ENCODE measurements at regions not wholly inside any gene's neighbourhood (a gene's known extent, or its start where the extent isn't known, plus 50 kb on each side); places are given as distances from the start of the nearest gene placed in this dataset.

- no peaks in the 10 kb centered on the region for H3K36me3 ChIP-seq
- H3K27me3 ChIP-seq = peaks cover 16 to 89% (median 38%) of the 10 kb centered on the region in 9 donors
- ATAC-seq (no peak), DNase-seq (no peak)
- peaks cover 0 to 3% (median 0%) of the 10 kb centered on the region in 12 donors for H3K4me1 ChIP-seq
- TF ChIP-seq CTCF (IDR thresholded peaks at IDR 0.05) (no peak), POLR2A (IDR thresholded peaks at IDR 0.05) (no peak)
- H3K9me3 ChIP-seq = no peaks in the 10 kb centered on the region
- intact Hi-C loops (cut with DNase I) = no loop called here
- H3K27ac ChIP-seq = no peak overlapping the region
- no peak overlapping the region for H3K4me3 ChIP-seq
- WGBS, 4 donors = 28 to 35% (median 30%) methylated on average over 13 to 20 of the region's 20 CpGs
Observed at GRCh38 chr17:79214940-79215604, 140.4 kb downstream of the ENGASE start.

- no peaks in the 10 kb centered on the region for H3K4me1 ChIP-seq
- TF ChIP-seq POLR2A (IDR thresholded peaks at IDR 0.05) (no peak), CTCF (IDR thresholded peaks at IDR 0.05) (no peak)
- no peak overlapping the region for H3K4me3 ChIP-seq
- DNase-seq (no peak), ATAC-seq (no peak)
- WGBS, 4 donors = 44 to 54% (median 48%) methylated on average over 4 of the region's 4 CpGs
- H3K27ac ChIP-seq = no peak overlapping the region
- H3K27me3 ChIP-seq = peaks cover 16 to 85% (median 34%) of the 10 kb centered on the region in 9 donors
- no peaks in the 10 kb centered on the region for H3K36me3 ChIP-seq
- intact Hi-C loops (cut with DNase I) = no loop called here
- H3K9me3 ChIP-seq = no peaks in the 10 kb centered on the region
Observed at GRCh38 chr17:79214459-79214858, 139.8 kb downstream of the ENGASE start.

- Histone ChIP-seq H3K27ac (no peak overlapping the region), H3K4me1 (no peaks in the 10 kb centered on the region), H3K4me3 (no peak overlapping the region), H3K27me3 (peaks cover 16 to 82% (median 27%) of the 10 kb centered on the region in 9 donors), H3K9me3 (no peaks in the 10 kb centered on the region), H3K36me3 (no peaks in the 10 kb centered on the region)
- ATAC-seq (no peak), DNase-seq (no peak)
- 77 to 83% (median 80%) methylated on average over 10 of the region's 10 CpGs for WGBS, 4 donors
- no peak for TF ChIP-seq CTCF (IDR thresholded peaks at IDR 0.05)
- TF ChIP-seq POLR2A (IDR thresholded peaks at IDR 0.05) = no peak
- intact Hi-C loops (cut with DNase I) = no loop called here
Observed at GRCh38 chr17:79213305-79213704, 138.7 kb downstream of the ENGASE start.

- Histone ChIP-seq H3K4me3 (no peak overlapping the region), H3K27ac (no peak overlapping the region), H3K9me3 (no peaks in the 10 kb centered on the region), H3K36me3 (no peaks in the 10 kb centered on the region), H3K27me3 (peaks cover 14 to 81% (median 25%) of the 10 kb centered on the region in 9 donors), H3K4me1 (no peaks in the 10 kb centered on the region)
- intact Hi-C loops (cut with DNase I) = no loop called here
- WGBS, 4 donors = 25 to 34% (median 28%) methylated on average over 14 to 15 of the region's 15 CpGs
- ATAC-seq (no peak), DNase-seq (no peak)
- TF ChIP-seq CTCF (IDR thresholded peaks at IDR 0.05) (no peak), POLR2A (IDR thresholded peaks at IDR 0.05) (no peak)
Observed at GRCh38 chr17:79212149-79213087, 137.8 kb downstream of the ENGASE start.
